Large intestine (tissue), 3 donors: ENCODE measurements at regions not wholly inside any gene's neighbourhood (a gene's known extent, or its start where the extent isn't known, plus 50 kb on each side); places are given as distances from the start of the nearest gene placed in this dataset.

ENCODE experiments used
- DNase-seq, 2 donors: peaks; one replicate each; pipeline versions ENCODE4 v3.0.0 to v3.0.0-alpha.2; 2013
- H3K27ac ChIP-seq: one replicate; pipeline ENCODE4 v1.5.1; 2013; ENCODE audit warnings: low read length
- H3K27me3 ChIP-seq: 2 replicates; pipeline ENCODE4 v1.6.1; 2013; ENCODE audit warnings: low read length; ENCODE audit not compliant: control insufficient read depth, insufficient read depth
- H3K36me3 ChIP-seq: 2 replicates; pipeline ENCODE4 v1.6.1; 2013; ENCODE audit warnings: low read length; ENCODE audit not compliant: control insufficient read depth, insufficient read depth
- H3K4me1 ChIP-seq: one replicate; pipeline ENCODE4 v1.6.1; 2013; ENCODE audit warnings: low read length; ENCODE audit not compliant: control insufficient read depth, insufficient read depth
- H3K4me3 ChIP-seq: one replicate; pipeline ENCODE4 v1.5.1; 2013; ENCODE audit warnings: low read length
- H3K9me3 ChIP-seq: one replicate; pipeline ENCODE4 v1.6.1; 2013; ENCODE audit warnings: mild to moderate bottlenecking, low read depth, low read length, moderate library complexity; ENCODE audit not compliant: control insufficient read depth
- WGBS: methylation state at CpG from one replicate; pipeline ENCODE4 v1.1.5; 2013; ENCODE audit warnings: low lambda C conversion rate; ENCODE audit not compliant: insufficient coverage; 5-methylcytosine and 5-hydroxymethylcytosine counted together

GRCh38 chr19:28021259-28022185, 1191.4 kb downstream of the UQCRFS1 start:
- H3K27ac ChIP-seq, result no peak overlapping the region
- H3K9me3 ChIP-seq, result peaks cover 3% of the 10 kb centered on the region
- no peak for DNase-seq
- H3K27me3 ChIP-seq, result no peaks in the 10 kb centered on the region
- no peaks in the 10 kb centered on the region for H3K36me3 ChIP-seq
- 80% methylated on average over 1 of the region's 8 CpGs for whole genome bisulfite sequencing
- H3K4me1 ChIP-seq, result no peaks in the 10 kb centered on the region
- no peak overlapping the region for H3K4me3 ChIP-seq

- H3K4me3 ChIP-seq, result no peak overlapping the region
- no CpG with 5 or more reads among the region's 7 CpGs for WGBS
- H3K36me3 ChIP-seq, result no peaks in the 10 kb centered on the region
- no peak for DNase-seq
- H3K4me1 ChIP-seq, result no peaks in the 10 kb centered on the region
- no peaks in the 10 kb centered on the region for H3K27me3 ChIP-seq
- H3K27ac ChIP-seq, result no peak overlapping the region
- peaks cover 3% of the 10 kb centered on the region for H3K9me3 ChIP-seq
Observed at GRCh38 chr19:28020619-28021258, 1192.2 kb downstream of the UQCRFS1 start.

- Histone ChIP-seq H3K27ac (no peak overlapping the region), H3K4me1 (no peaks in the 10 kb centered on the region), H3K9me3 (peaks cover 3% of the 10 kb centered on the region), H3K36me3 (no peaks in the 10 kb centered on the region), H3K4me3 (no peak overlapping the region), H3K27me3 (no peaks in the 10 kb centered on the region)
- no peak for DNase-seq
- WGBS, result 100% methylated on average over 2 of the region's 7 CpGs
Observed at GRCh38 chr19:28019901-28020300, 1193.0 kb downstream of the UQCRFS1 start.

- no peaks in the 10 kb centered on the region for H3K4me1 ChIP-seq
- no peak overlapping the region for H3K27ac ChIP-seq
- peaks cover 3% of the 10 kb centered on the region for H3K9me3 ChIP-seq
- no peak overlapping the region for H3K4me3 ChIP-seq
- no peaks in the 10 kb centered on the region for H3K36me3 ChIP-seq
- DNase-seq, result no peak
- WGBS, result no CpG with 5 or more reads among the region's 7 CpGs
- H3K27me3 ChIP-seq, result no peaks in the 10 kb centered on the region
Observed at GRCh38 chr19:28019371-28019770, 1193.6 kb downstream of the UQCRFS1 start.

- no peak for DNase-seq
- H3K4me3 ChIP-seq, result no peak overlapping the region
- WGBS, result 50% methylated on average over 2 of the region's 5 CpGs
- no peak overlapping the region for H3K27ac ChIP-seq
- no peaks in the 10 kb centered on the region for H3K27me3 ChIP-seq
- H3K4me1 ChIP-seq, result no peaks in the 10 kb centered on the region
- no peaks in the 10 kb centered on the region for H3K36me3 ChIP-seq
- peaks cover 3% of the 10 kb centered on the region for H3K9me3 ChIP-seq
Observed at GRCh38 chr19:28018499-28018898, 1194.5 kb downstream of the UQCRFS1 start.

GRCh38 chr19:28014615-28015405, 1198.1 kb downstream of the UQCRFS1 start:
- Histone ChIP-seq H3K27ac (no peak overlapping the region), H3K36me3 (no peaks in the 10 kb centered on the region), H3K9me3 (no peaks in the 10 kb centered on the region), H3K27me3 (no peaks in the 10 kb centered on the region), H3K4me3 (no peak overlapping the region), H3K4me1 (no peaks in the 10 kb centered on the region)
- DNase-seq, result no peak
- 0% methylated on average over 1 of the region's 8 CpGs for WGBS

GRCh38 chr19:28012361-28012760, 1200.6 kb downstream of the UQCRFS1 start:
- no CpG with 5 or more reads among the region's 3 CpGs for WGBS

GRCh38 chr19:28010656-28011055, 1202.3 kb downstream of the UQCRFS1 start:
- no peak for DNase-seq
- no CpG with 5 or more reads among the region's 6 CpGs for WGBS

More at GRCh38 chr19:28012361-28012760, 1200.6 kb downstream of the UQCRFS1 start:
- DNase-seq, result no peak
- Histone ChIP-seq H3K27me3 (no peaks in the 10 kb centered on the region), H3K4me3 (no peak overlapping the region), H3K36me3 (no peaks in the 10 kb centered on the region), H3K4me1 (no peaks in the 10 kb centered on the region), H3K27ac (no peak overlapping the region), H3K9me3 (no peaks in the 10 kb centered on the region)

GRCh38 chr19:28009696-28010095, 1203.3 kb downstream of the UQCRFS1 start:
- Histone ChIP-seq H3K27me3 (no peaks in the 10 kb centered on the region), H3K9me3 (no peaks in the 10 kb centered on the region)

More at GRCh38 chr19:28010656-28011055, 1202.3 kb downstream of the UQCRFS1 start:
- no peaks in the 10 kb centered on the region for H3K36me3 ChIP-seq
- H3K4me1 ChIP-seq, result no peaks in the 10 kb centered on the region
- no peaks in the 10 kb centered on the region for H3K27me3 ChIP-seq
- H3K9me3 ChIP-seq, result no peaks in the 10 kb centered on the region
- H3K27ac ChIP-seq, result no peak overlapping the region
- no peak overlapping the region for H3K4me3 ChIP-seq

GRCh38 chr19:28008695-28009094, 1204.3 kb downstream of the UQCRFS1 start:
- no peak for DNase-seq
- H3K9me3 ChIP-seq, result no peaks in the 10 kb centered on the region
- H3K4me1 ChIP-seq, result no peaks in the 10 kb centered on the region
- H3K27ac ChIP-seq, result no peak overlapping the region
- WGBS, result no CpG with 5 or more reads among the region's 2 CpGs
- no peak overlapping the region for H3K4me3 ChIP-seq
- H3K36me3 ChIP-seq, result no peaks in the 10 kb centered on the region
- no peaks in the 10 kb centered on the region for H3K27me3 ChIP-seq

More at GRCh38 chr19:28009696-28010095, 1203.3 kb downstream of the UQCRFS1 start:
- WGBS, result no CpG with 5 or more reads among the region's 4 CpGs
- Histone ChIP-seq H3K4me3 (no peak overlapping the region), H3K36me3 (no peaks in the 10 kb centered on the region), H3K4me1 (no peaks in the 10 kb centered on the region), H3K27ac (no peak overlapping the region)
- no peak for DNase-seq
